SKM-1 (cell line): ENCODE measurements at regions not wholly inside any gene's neighbourhood (a gene's known extent, or its start where the extent isn't known, plus 50 kb on each side); places are given as distances from the start of the nearest gene placed in this dataset.

Source experiments
- DNase-seq: peaks from one replicate; lab custom pipeline; 2025; ENCODE audit not compliant: unreplicated experiment; lab: John Stamatoyannopoulos, UW

- no peak for DNase-seq
Measured at GRCh38 chr4:126954537-126955291, 678.0 kb upstream of the INTU start.

- no peak for DNase-seq
Measured at GRCh38 chr4:126955292-126956183, 677.2 kb upstream of the INTU start.

DNA sequence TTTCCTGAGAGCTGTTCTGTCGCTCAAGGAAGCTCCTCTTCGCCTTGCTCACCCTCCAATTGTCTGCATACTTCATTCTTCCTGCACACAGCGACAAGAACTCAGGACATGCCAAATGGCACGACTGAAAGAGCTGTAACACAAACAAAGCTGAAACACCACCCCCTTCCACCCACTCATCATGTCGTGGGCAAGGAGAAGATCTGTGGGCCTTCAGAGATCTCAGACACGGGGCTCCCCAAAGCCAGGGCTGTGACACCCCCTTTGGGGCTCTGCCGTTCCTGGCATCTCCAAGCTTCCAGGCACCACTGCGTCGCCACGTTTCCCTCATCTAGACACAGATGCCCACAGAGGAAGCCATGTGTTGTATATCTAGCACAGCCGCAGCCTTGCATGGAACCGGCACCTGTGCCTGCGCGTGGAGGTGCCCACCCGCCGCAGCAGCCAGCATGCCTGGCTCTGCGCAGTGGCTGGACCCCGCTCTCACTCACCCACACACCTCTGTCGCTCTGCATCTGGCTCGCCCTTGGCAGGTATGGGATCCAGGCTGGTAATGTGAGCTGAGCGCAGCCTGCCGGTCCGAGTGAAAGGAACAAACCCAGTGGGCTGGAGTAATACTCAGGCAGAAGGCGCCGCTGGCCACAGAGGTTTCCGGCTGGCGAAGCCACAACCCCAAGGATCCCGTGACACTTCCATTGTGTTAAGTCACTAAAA, 676.4 kb upstream of the INTU start:
- DNase-seq, result no peak

DNA sequence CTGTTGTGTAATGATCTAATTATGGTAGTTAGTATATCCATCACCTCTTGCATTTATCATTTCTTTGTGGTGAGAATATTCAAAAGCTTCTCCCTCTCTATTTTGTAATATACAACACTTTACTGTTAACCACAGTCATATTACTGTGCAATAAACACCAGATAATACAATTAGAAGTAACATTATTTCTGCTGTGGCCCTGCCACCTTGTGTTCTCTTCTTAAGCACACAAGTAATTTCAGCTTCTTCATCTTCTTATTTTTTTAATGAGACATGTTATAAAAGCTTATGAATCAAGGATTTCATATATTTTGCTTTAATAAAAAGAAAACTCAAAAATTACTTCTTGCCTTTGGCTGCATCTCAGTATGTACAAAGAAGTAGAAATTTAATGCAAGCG, 675.2 kb upstream of the INTU start:
- DNase-seq, result no peak

GRCh38 chr4:126957987-126958386, 674.8 kb upstream of the INTU start:
- DNase-seq, result no peak

- no peak for DNase-seq
Measured at GRCh38 chr4:126958482-126958881, 674.3 kb upstream of the INTU start.

DNA sequence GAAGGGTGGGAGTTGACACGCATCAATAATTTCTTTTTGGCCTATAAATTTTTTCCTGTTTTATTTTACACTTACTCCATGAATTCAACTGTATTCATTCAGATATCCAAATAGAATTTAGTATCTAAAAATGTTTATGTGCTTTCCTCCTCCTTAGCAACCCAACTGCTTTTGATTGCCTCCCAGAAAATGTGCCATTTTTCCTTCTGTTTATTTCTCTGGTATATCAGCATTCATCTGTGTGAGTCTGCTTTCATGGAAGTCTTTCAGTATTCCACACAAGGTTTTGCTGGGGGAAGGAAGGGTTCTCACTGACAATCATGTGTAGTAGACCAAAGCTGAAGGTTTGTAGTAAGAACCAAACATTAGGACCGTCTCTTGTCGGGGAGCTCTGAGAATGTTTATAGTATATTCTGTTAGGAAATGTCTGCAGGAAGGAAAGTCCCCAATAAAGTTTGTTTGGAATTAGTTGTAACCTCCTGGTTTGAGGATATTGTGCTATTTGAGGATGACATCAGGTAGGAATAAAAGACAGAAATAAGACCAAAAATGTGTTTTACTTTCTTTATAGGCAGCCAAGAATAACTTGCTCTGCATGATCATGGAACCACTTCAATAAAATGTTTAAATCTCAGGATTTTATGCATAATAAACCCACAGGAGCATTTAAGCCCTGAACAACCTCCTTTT, 673.6 kb upstream of the INTU start:
- no peak for DNase-seq

DNA sequence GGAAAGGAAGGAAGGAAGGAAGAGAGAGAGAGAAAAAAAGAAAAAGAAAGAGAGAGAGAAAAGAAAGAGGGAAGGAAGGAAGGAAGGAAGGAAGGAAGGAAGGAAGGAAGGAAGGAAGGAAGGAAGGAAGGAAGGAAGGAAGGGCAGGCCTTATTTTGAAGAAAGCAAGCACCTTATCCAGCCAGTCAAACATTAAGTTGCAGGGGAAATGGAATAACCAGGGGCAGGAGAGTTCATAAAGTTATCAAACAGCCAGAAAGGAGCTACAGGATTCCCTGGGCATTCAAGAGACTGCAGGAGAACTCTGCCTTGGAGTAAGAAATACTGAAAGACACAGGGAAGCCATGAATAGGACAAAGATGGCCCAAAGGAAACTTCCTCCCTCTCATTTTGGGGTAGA, 672.0 kb upstream of the INTU start:
- DNase-seq, result no peak

- DNase-seq, result no peak
Measured at GRCh38 chr4:126961661-126962060, 671.1 kb upstream of the INTU start.

DNA sequence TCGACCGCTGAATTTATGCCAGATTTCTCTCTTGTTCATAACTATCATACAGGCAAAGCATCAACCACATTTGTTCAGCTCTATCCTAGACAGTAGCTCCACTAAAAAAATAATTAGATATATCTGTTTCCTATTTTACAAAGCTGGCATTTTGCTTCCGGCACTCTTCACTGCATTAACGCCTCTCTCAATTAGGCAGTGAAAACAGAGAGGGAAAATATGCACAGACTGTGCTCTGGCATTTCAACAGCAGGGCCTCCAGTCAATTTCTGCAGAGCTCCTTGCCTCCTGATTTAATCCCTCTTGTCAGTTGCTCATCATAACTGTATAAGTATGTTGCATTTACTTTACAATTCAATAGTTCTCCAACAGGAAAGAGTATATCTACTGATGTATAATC, 666.9 kb upstream of the INTU start:
- no peak for DNase-seq

DNA sequence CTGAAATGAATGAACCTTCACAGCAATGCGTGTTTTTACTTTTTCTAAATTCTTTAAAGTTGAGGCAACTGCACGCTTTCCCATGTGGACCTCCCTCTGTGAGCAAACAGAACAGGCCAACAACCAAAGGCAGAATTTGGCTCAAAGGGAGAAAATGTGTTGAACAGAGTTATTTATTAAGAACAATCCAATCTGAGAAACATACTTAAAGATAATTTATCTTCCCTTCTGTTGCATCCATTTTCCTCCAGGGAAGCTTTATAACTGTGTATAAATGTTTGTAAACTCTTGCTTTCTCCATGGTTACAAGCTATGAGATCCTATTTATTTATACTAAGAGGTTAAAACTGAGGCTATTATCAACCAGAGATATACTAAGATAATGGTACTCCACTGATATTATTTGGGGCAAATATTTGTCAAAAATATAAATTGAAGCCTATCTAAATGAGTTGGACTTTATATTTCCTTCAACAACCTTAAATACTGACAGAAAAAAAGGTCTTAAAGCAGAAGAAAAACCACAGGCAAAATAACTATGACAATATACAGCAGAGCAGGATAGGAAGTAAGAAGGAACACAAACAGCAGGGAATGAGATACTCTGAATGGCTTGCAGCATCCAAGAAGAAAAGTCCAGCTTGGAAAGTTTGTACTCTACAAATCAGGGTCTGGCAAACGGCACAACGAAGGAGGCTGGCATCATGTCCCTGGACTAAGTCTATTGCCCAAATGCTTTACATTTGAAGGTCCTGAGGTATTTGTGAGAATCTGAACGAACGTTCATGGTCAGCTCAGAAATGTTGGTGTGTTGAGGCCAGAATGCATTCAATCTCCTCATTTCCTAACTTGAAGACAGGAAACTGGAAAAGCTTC, 663.2 kb upstream of the INTU start:
- DNase-seq, result no peak

DNA sequence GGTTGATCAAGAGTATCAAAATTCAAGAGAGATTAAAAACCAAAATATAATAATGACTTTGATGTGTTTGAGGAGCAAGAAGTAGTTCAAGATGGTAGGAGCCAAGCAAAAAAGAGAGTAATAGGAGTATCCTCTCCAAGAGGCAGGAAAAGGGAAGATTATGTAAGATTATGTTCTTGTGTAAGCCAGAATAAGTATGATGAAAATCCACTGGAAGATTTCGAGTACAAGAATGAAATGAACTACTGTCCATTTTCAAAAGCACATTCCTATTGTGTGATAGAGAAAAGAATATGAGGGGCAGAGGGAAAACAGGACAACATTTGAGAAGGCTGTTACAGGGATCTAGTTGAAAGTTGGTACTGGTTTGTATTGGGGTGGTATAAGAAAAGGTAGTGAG, 659.6 kb upstream of the INTU start:
- DNase-seq, result no peak

GRCh38 chr4:126976850-126977632, 655.7 kb upstream of the INTU start:
- no peak for DNase-seq

- no peak for DNase-seq
Measured at GRCh38 chr4:126986005-126986404, 646.8 kb upstream of the INTU start.

DNA sequence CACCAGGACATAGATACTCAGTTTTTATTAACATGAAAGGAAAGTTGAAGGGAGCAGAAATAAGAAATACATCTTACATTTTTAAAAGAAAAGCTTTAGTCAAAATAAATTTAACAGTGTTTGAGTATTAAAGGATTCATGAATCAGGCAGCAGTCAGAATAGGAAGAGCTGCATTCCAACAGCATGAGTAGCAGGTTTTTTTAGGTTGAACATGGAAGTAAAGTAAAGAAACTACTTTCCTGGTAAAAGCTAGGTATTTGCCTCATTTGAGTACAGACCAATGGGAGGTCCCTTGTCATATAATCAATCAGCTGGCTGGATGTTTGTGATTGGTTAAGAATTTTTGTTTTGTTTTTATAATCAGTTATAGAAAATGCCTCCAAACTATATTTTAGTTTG, 645.9 kb upstream of the INTU start:
- DNase-seq, result no peak

GRCh38 chr4:126991965-126992364, 640.8 kb upstream of the INTU start:
- DNase-seq, result no peak

DNA sequence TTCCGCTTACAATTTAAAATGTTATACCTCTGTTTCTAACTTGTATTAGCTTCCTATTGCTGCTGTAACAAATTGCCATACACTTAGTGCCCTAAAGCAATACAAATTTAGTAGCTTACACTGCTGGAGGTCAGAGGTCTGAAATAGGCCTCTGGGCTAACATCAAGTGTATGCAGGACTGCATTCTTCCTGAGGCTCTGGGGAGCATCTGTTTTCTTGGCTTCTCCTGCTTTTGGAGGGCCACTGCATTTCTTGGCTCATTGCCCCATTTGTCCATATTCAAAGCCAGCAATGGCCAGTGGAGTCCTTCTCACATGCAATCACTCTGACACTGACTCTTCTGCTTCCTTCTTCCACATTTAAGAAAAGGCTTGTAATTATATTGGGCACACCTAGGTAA, 639.8 kb upstream of the INTU start:
- no peak for DNase-seq

DNA sequence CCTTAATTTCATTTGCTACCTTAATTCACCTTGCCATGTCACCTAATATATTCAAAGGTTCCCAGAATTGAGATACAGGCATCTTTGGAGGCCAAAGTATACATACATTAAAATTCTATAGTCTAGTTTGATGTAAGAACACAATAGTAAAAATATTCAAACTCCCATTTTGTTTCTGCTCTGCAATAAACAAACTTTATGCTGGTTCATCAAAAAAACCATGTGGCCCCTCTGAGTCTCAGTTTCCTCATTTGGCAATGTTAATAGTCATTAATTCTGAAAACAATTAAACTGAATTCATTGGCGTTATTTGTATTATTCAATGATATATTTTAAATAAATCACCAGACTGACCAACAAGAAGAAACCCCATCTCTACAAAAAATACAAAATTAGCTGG, 639.4 kb upstream of the INTU start:
- DNase-seq, result no peak

- no peak for DNase-seq
Measured at GRCh38 chr4:126995235-126995634, 637.5 kb upstream of the INTU start.
